ENCODE measurements at regions not wholly inside any gene's neighbourhood (a gene's known extent, or its start where the extent isn't known, plus 50 kb on each side); places are given as distances from the start of the nearest gene placed in this dataset.

DNA sequence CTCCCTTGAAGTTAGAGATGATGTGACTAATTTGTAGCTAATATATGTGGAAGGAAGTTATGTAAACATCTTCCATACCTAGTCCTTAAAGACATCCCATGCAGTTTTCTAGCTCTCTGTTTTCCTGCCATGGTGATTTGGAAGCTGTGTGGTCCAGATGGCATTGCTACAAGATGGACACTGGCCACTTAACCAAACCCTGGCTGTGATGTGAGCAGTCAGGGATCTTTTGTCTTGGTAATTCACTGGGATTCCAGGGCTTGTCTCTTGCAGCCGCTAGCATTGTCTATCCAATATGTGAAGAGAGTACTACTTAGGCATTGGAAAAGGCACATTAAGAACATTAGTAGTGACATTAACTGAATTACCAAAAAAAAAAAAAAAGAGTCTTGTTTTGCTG, 139.9 kb upstream of the DOCK10 start:
- no peaks in the 10 kb centered on the region for H3K36me3 ChIP-seq
- no peaks in the 10 kb centered on the region for H3K27me3 ChIP-seq
- DNase-seq: no peak
- H3K4me3 ChIP-seq (ENCODE audit: low read depth, low read length): no peak overlapping the region
- no peaks in the 10 kb centered on the region; the same call in 1 of the 2 replicates for H3K4me1 ChIP-seq
- TF ChIP-seq, protein P1, sequence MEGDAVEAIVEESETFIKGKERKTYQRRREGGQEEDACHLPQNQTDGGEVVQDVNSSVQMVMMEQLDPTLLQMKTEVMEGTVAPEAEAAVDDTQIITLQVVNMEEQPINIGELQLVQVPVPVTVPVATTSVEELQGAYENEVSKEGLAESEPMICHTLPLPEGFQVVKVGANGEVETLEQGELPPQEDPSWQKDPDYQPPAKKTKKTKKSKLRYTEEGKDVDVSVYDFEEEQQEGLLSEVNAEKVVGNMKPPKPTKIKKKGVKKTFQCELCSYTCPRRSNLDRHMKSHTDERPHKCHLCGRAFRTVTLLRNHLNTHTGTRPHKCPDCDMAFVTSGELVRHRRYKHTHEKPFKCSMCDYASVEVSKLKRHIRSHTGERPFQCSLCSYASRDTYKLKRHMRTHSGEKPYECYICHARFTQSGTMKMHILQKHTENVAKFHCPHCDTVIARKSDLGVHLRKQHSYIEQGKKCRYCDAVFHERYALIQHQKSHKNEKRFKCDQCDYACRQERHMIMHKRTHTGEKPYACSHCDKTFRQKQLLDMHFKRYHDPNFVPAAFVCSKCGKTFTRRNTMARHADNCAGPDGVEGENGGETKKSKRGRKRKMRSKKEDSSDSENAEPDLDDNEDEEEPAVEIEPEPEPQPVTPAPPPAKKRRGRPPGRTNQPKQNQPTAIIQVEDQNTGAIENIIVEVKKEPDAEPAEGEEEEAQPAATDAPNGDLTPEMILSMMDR (IDR thresholded peaks at IDR 0.05; ENCODE audit: low read depth, low read length): no peak
- no peaks in the 10 kb centered on the region for H3K9me3 ChIP-seq

DNA sequence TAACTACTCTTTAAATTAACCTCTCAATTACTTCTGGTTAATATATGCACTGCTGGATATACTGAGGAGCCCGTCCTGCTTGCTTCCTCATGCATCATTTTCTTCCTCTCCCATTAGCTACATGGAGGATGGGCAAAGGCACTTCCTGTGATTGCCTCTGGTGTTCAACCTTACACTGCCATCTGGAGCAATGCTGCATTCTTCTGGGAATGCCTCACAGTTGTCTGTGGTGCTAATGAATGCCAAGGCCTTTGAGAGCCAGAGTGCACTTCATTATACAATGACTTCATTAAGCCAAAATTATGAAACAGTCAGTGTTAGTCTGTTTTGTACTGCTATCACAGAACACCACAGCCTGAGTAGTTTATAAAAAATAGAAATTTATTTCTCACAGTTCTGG, 134.8 kb upstream of the DOCK10 start:
- TF ChIP-seq, protein P1 (IDR thresholded peaks at IDR 0.05; ENCODE audit: low read depth, low read length): no peak
- Histone ChIP-seq H3K4me1 (peaks cover 8% of the 10 kb centered on the region; the same call in 1 of the 2 replicates), H3K9me3 (no peaks in the 10 kb centered on the region), H3K36me3 (no peaks in the 10 kb centered on the region), H3K4me3 (ENCODE audit: low read depth, low read length) (no peak overlapping the region), H3K27me3 (no peaks in the 10 kb centered on the region)
- no peak for DNase-seq

DNA sequence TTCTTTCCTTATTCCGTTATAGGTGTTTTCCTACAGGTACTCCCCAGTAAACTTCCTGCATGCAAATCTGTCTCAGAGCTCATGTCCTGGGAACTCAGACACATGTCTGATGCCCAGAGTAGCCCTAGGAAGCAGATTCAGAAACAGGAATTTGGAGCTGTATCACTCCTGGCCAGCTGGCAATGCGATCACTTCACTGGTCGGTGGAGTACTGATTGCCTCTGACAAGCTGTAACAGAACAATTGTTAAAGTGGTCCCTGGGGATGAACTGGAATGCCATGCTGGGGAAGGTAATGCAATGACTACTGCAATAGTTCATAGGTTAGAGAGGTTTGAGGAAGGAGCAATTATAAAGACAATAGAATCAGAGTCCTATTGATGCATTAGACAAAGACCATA, 131.6 kb upstream of the DOCK10 start:
- peak; percentile 78 for DNase-seq
- H3K4me3 ChIP-seq (ENCODE audit: low read depth, low read length): no peak overlapping the region
- no peaks in the 10 kb centered on the region for H3K36me3 ChIP-seq
- peaks cover 8% of the 10 kb centered on the region; the same call in 1 of the 2 replicates for H3K4me1 ChIP-seq
- H3K9me3 ChIP-seq: no peaks in the 10 kb centered on the region
- TF ChIP-seq, protein P1 (IDR thresholded peaks at IDR 0.05; ENCODE audit: low read depth, low read length): no peak
- no peaks in the 10 kb centered on the region for H3K27me3 ChIP-seq

GRCh38 chr2:225171350-225171749, 129.1 kb upstream of the DOCK10 start:
- Histone ChIP-seq H3K9me3 (no peaks in the 10 kb centered on the region), H3K27me3 (no peaks in the 10 kb centered on the region), H3K4me3 (ENCODE audit: low read depth, low read length) (no peak overlapping the region), H3K36me3 (no peaks in the 10 kb centered on the region), H3K4me1 (peaks cover 8% of the 10 kb centered on the region; the same call in 1 of the 2 replicates)
- TF ChIP-seq, protein P1 (IDR thresholded peaks at IDR 0.05; ENCODE audit: low read depth, low read length): no peak
- no peak for DNase-seq

- Histone ChIP-seq H3K4me3 (ENCODE audit: low read depth, low read length) (no peak overlapping the region), H3K9me3 (no peaks in the 10 kb centered on the region)
- TF ChIP-seq, protein P1 (IDR thresholded peaks at IDR 0.05; ENCODE audit: low read depth, low read length): no peak
These were observed 127.9 kb upstream of the DOCK10 start for GRCh38 chr2:225170162-225170561.

DNA sequence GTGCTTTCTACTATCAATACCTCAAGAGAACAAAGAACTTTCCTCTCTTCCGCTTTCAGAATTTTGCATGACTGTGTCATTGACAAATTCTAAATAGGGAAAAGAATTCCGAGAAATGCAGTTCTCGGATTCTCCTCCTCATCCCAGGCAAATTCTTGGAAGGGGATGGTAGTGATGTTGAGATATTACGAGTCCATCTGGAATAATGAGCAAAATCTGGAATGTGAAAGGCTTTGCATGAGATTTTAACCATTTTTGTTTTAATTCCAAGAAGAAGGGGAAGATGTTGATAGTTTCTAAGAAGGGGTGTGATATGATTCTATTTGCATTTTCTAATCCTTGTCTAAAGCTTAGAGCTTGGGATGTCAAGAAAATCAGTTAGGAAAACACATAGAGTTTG, 127.1 kb upstream of the DOCK10 start:
- Histone ChIP-seq H3K9me3 (no peaks in the 10 kb centered on the region), H3K4me1 (peaks cover 5% of the 10 kb centered on the region; the same call in 1 of the 2 replicates), H3K27me3 (no peaks in the 10 kb centered on the region), H3K4me3 (ENCODE audit: low read depth, low read length) (no peak overlapping the region), H3K36me3 (no peaks in the 10 kb centered on the region)
- DNase-seq: no peak
- TF ChIP-seq, protein P1 (IDR thresholded peaks at IDR 0.05; ENCODE audit: low read depth, low read length): no peak

More at GRCh38 chr2:225170162-225170561, 127.9 kb upstream of the DOCK10 start:
- DNase-seq: no peak
- Histone ChIP-seq H3K36me3 (no peaks in the 10 kb centered on the region), H3K27me3 (no peaks in the 10 kb centered on the region), H3K4me1 (peaks cover 8% of the 10 kb centered on the region; the same call in 1 of the 2 replicates)

All from BE2C (cell line).